ENCODE measurements at regions not wholly inside any gene's neighbourhood (a gene's known extent, or its start where the extent isn't known, plus 50 kb on each side); places are given as distances from the start of the nearest gene placed in this dataset.

- H3K9me3 Mint-ChIP-seq, result no peaks in the 10 kb centered on the region
- DNase-seq, result no peak
- peaks cover 38% of the 10 kb centered on the region for H3K27me3 Mint-ChIP-seq
- no peak overlapping the region for H3K4me3 Mint-ChIP-seq
- H3K4me1 Mint-ChIP-seq, result peaks cover 17% of the 10 kb centered on the region
- no peak overlapping the region for H3K27ac Mint-ChIP-seq
- no peaks in the 10 kb centered on the region for H3K36me3 Mint-ChIP-seq
Observed at GRCh38 chr3:127488141-127488672, 102.3 kb downstream of the TPRA1 start.

- Mint-ChIP-seq H3K4me1 (peaks cover 20% of the 10 kb centered on the region), H3K36me3 (no peaks in the 10 kb centered on the region), H3K27me3 (peaks cover 38% of the 10 kb centered on the region), H3K4me3 (no peak overlapping the region), H3K9me3 (no peaks in the 10 kb centered on the region), H3K27ac (no peak overlapping the region)
- DNase-seq, result no peak
Observed at GRCh38 chr3:127487196-127487595, 103.3 kb downstream of the TPRA1 start.

- Mint-ChIP-seq H3K27ac (no peak overlapping the region), H3K9me3 (no peaks in the 10 kb centered on the region), H3K27me3 (peaks cover 37% of the 10 kb centered on the region), H3K36me3 (no peaks in the 10 kb centered on the region), H3K4me3 (no peak overlapping the region), H3K4me1 (peaks cover 20% of the 10 kb centered on the region)
- no peak for DNase-seq
Observed at GRCh38 chr3:127486321-127486944, 104.1 kb downstream of the TPRA1 start.

- Mint-ChIP-seq H3K27ac (no peak overlapping the region), H3K36me3 (no peaks in the 10 kb centered on the region), H3K9me3 (no peaks in the 10 kb centered on the region), H3K4me3 (no peak overlapping the region), H3K27me3 (peaks cover 29% of the 10 kb centered on the region), H3K4me1 (peaks cover 20% of the 10 kb centered on the region)
- DNase-seq, result no peak
Observed at GRCh38 chr3:127485396-127486170, 105.0 kb downstream of the TPRA1 start.

- no peak overlapping the region for H3K4me3 Mint-ChIP-seq
- peak; percentile 29 for DNase-seq
- peaks cover 29% of the 10 kb centered on the region for H3K27me3 Mint-ChIP-seq
- H3K4me1 Mint-ChIP-seq, result peaks cover 20% of the 10 kb centered on the region
- no peaks in the 10 kb centered on the region for H3K9me3 Mint-ChIP-seq
- H3K36me3 Mint-ChIP-seq, result no peaks in the 10 kb centered on the region
- no peak overlapping the region for H3K27ac Mint-ChIP-seq
Observed at GRCh38 chr3:127484601-127485388, 105.7 kb downstream of the TPRA1 start.

- H3K4me1 Mint-ChIP-seq, result peaks cover 20% of the 10 kb centered on the region
- H3K27ac Mint-ChIP-seq, result peak overlapping the region; percentile 32
- H3K4me3 Mint-ChIP-seq, result no peak overlapping the region
- H3K27me3 Mint-ChIP-seq, result peaks cover 29% of the 10 kb centered on the region
- DNase-seq, result peak; percentile 82
- H3K9me3 Mint-ChIP-seq, result no peaks in the 10 kb centered on the region
- no peaks in the 10 kb centered on the region for H3K36me3 Mint-ChIP-seq
Observed at GRCh38 chr3:127483902-127484591, 106.5 kb downstream of the TPRA1 start.

GRCh38 chr3:127483005-127483641, 107.4 kb downstream of the TPRA1 start:
- H3K9me3 Mint-ChIP-seq, result no peaks in the 10 kb centered on the region
- H3K4me3 Mint-ChIP-seq, result no peak overlapping the region
- peaks cover 22% of the 10 kb centered on the region for H3K27me3 Mint-ChIP-seq
- H3K4me1 Mint-ChIP-seq, result peaks cover 20% of the 10 kb centered on the region
- H3K27ac Mint-ChIP-seq, result no peak overlapping the region
- DNase-seq, result no peak
- H3K36me3 Mint-ChIP-seq, result no peaks in the 10 kb centered on the region

GRCh38 chr3:127482216-127483004, 108.1 kb downstream of the TPRA1 start:
- Mint-ChIP-seq H3K9me3 (no peaks in the 10 kb centered on the region), H3K4me3 (no peak overlapping the region), H3K4me1 (peaks cover 20% of the 10 kb centered on the region), H3K36me3 (no peaks in the 10 kb centered on the region), H3K27me3 (peaks cover 16% of the 10 kb centered on the region), H3K27ac (no peak overlapping the region)
- DNase-seq, result no peak

GRCh38 chr3:127480196-127480954, 110.2 kb downstream of the TPRA1 start:
- Mint-ChIP-seq H3K4me3 (no peak overlapping the region), H3K27ac (no peak overlapping the region), H3K9me3 (no peaks in the 10 kb centered on the region), H3K4me1 (peaks cover 20% of the 10 kb centered on the region), H3K36me3 (no peaks in the 10 kb centered on the region), H3K27me3 (peaks cover 20% of the 10 kb centered on the region)
- DNase-seq, result no peak

- no peaks in the 10 kb centered on the region for H3K36me3 Mint-ChIP-seq
- DNase-seq, result no peak
- no peak overlapping the region for H3K4me3 Mint-ChIP-seq
- peaks cover 16% of the 10 kb centered on the region for H3K4me1 Mint-ChIP-seq
- H3K9me3 Mint-ChIP-seq, result no peaks in the 10 kb centered on the region
- no peak overlapping the region for H3K27ac Mint-ChIP-seq
- peaks cover 20% of the 10 kb centered on the region for H3K27me3 Mint-ChIP-seq
Observed at GRCh38 chr3:127479449-127479848, 111.1 kb downstream of the TPRA1 start.

- peaks cover 16% of the 10 kb centered on the region for H3K27me3 Mint-ChIP-seq
- H3K27ac Mint-ChIP-seq, result no peak overlapping the region
- no peak overlapping the region for H3K4me3 Mint-ChIP-seq
- no peaks in the 10 kb centered on the region for H3K36me3 Mint-ChIP-seq
- peaks cover 11% of the 10 kb centered on the region for H3K4me1 Mint-ChIP-seq
- no peak for DNase-seq
- no peaks in the 10 kb centered on the region for H3K9me3 Mint-ChIP-seq
Observed at GRCh38 chr3:127478922-127479321, 111.6 kb downstream of the TPRA1 start.

GRCh38 chr3:127477396-127477795, 113.1 kb downstream of the TPRA1 start:
- Mint-ChIP-seq H3K4me1 (no peaks in the 10 kb centered on the region), H3K4me3 (no peak overlapping the region), H3K9me3 (no peaks in the 10 kb centered on the region), H3K27ac (no peak overlapping the region), H3K27me3 (peaks cover 10% of the 10 kb centered on the region), H3K36me3 (no peaks in the 10 kb centered on the region)
- DNase-seq, result no peak

- Mint-ChIP-seq H3K36me3 (no peaks in the 10 kb centered on the region), H3K9me3 (no peaks in the 10 kb centered on the region), H3K27me3 (peaks cover 10% of the 10 kb centered on the region), H3K4me1 (no peaks in the 10 kb centered on the region), H3K27ac (no peak overlapping the region), H3K4me3 (no peak overlapping the region)
- DNase-seq, result no peak
Observed at GRCh38 chr3:127476936-127477335, 113.6 kb downstream of the TPRA1 start.

Measured in activated naive CD8-positive, alpha-beta T cell treated with anti-CD3 and anti-CD28 coated beads for 36 hours (primary cell).